Epithelial cell of esophagus (primary cell): ENCODE measurements at regions not wholly inside any gene's neighbourhood (a gene's known extent, or its start where the extent isn't known, plus 50 kb on each side); places are given as distances from the start of the nearest gene placed in this dataset.
"Not testable (repeated sequence)": the region's sequence is repeated elsewhere in the genome, so short reads cannot be mapped to it uniquely, and the experiment has no call there.

ENCODE experiments used
- DNase-seq: peaks from one replicate; pipeline ENCODE4 v3.0.0; 2010; ENCODE audit warnings: low read depth
- H3K4me3 ChIP-seq: 2 replicates; pipeline ENCODE4 v1.5.1; 2011; ENCODE audit warnings: mild to moderate bottlenecking, low read length, control low read depth
- TF ChIP-seq, protein P1 (sequence below): IDR thresholded peaks from 2 replicates; pipeline ENCODE4 v1.5.1; 2011; ENCODE audit warnings: low read depth, mild to moderate bottlenecking, low read length, control low read depth, inconsistent platforms; ENCODE audit not compliant: insufficient read depth; ENCODE audit errors: missing control alignments

- TF ChIP-seq, protein P1, sequence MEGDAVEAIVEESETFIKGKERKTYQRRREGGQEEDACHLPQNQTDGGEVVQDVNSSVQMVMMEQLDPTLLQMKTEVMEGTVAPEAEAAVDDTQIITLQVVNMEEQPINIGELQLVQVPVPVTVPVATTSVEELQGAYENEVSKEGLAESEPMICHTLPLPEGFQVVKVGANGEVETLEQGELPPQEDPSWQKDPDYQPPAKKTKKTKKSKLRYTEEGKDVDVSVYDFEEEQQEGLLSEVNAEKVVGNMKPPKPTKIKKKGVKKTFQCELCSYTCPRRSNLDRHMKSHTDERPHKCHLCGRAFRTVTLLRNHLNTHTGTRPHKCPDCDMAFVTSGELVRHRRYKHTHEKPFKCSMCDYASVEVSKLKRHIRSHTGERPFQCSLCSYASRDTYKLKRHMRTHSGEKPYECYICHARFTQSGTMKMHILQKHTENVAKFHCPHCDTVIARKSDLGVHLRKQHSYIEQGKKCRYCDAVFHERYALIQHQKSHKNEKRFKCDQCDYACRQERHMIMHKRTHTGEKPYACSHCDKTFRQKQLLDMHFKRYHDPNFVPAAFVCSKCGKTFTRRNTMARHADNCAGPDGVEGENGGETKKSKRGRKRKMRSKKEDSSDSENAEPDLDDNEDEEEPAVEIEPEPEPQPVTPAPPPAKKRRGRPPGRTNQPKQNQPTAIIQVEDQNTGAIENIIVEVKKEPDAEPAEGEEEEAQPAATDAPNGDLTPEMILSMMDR, result no peak
- no peak for DNase-seq
Observed at GRCh38 chr6:103855750-103856149, 1004.0 kb downstream of the HACE1 start.

GRCh38 chr6:103854059-103854458 is 1005.7 kb downstream of the HACE1 start:
- TF ChIP-seq, protein P1, result no peak
- DNase-seq, result no peak
- H3K4me3 ChIP-seq, result no peak overlapping the region

More at GRCh38 chr6:103855750-103856149, 1004.0 kb downstream of the HACE1 start:
- H3K4me3 ChIP-seq, result no peak overlapping the region

GRCh38 chr6:103838457-103838856 is 1021.3 kb downstream of the HACE1 start:
- TF ChIP-seq, protein P1, result no peak
- DNase-seq, result no peak
- H3K4me3 ChIP-seq, result no peak overlapping the region

- DNase-seq, result no peak
- TF ChIP-seq, protein P1, result no peak
- no peak overlapping the region for H3K4me3 ChIP-seq
Observed at GRCh38 chr6:103826209-103826608, 1033.5 kb downstream of the HACE1 start.

- TF ChIP-seq, protein P1, result no peak
- DNase-seq, result no peak
- H3K4me3 ChIP-seq, result no peak overlapping the region
Observed at GRCh38 chr6:103820148-103820547, 1039.6 kb downstream of the HACE1 start.

GRCh38 chr6:103819509-103819908 is 1040.2 kb downstream of the HACE1 start:
- H3K4me3 ChIP-seq, result no peak overlapping the region
- TF ChIP-seq, protein P1, result no peak
- DNase-seq, result no peak

DNA sequence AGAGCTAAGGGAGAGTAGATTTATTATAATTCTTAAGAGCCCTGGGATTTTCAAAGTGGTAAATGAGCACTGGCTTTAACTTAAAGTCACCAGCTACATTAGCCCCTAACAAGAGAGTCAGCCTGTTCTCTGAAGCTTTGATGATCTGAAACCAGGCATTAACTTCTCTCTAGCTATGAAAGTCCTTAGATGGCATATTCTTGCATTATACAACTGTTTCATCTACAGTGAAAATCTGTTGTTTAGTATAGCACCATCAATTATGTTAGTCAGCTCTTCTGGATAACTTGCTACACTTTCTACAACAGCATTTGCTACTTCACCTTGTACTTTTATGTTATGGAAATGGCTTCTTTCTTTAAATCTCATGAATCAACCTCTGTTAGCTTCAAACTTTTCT is 1046.7 kb downstream of the HACE1 start:
- TF ChIP-seq, protein P1, result no peak
- H3K4me3 ChIP-seq, result no peak overlapping the region
- DNase-seq, result no peak

GRCh38 chr6:103801901-103802479 is 1057.7 kb downstream of the HACE1 start:
- not testable (repeated sequence) for DNase-seq, H3K4me3 ChIP-seq
